ENCODE measurements at regions not wholly inside any gene's neighbourhood (a gene's known extent, or its start where the extent isn't known, plus 50 kb on each side); places are given as distances from the start of the nearest gene placed in this dataset.

DNA sequence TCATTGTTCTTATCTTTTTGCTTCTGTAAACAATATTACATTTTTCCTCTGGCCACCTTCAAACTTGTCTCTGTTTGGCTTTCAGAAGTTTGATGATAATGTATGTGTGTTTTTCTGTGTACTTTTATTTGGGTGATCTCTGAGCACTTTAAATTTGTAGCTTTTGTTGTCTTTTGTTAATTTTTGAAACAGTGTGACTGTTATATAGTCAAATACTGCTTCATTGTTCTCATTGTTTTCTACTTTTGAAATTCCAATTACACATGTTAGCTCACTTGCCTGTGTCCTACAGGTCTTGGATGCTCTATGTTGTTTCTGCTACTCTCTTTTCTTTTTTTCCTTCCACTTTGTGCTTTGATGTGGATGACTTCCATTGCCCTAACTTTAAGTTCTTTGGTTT, 460.1 kb upstream of the KHDRBS2 start:
- POLR2A ChIA-PET = no interaction called here
- intact Hi-C loops (cut with micrococcal nuclease; ENCODE audit: unreplicated experiment) = no loop called here

DNA sequence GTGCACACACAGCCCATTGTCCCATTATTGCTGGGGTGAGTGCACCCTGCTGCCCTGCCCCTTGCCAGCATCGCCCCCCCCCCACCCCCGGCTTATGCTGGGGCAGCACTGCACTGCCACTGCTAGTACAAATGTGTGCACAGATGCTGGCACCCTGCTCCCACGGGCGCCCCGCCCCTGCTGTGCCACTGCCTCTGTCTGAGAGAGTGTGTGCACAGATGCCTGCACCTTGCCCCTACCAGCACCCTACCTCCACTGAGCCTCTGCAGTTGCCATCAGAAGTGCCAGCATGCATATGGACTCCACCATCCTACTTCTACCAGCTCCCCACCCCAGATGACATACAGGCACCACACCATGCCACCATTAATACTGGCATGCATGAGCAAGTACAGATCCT, 454.6 kb upstream of the KHDRBS2 start:
- no peak overlapping the region for H3K4me3 ChIP-seq (ENCODE audit: low read depth in 2 of 2, low read length in 2 of 2)
- DNase-seq (ENCODE audit: low read depth, low spot score) (no peak), ATAC-seq (no peak)
- no peaks in the 10 kb centered on the region for H3K36me3 ChIP-seq (ENCODE audit: control insufficient read depth, insufficient read depth, low read length)
- no peaks in the 10 kb centered on the region for H3K4me1 ChIP-seq (ENCODE audit: control insufficient read depth, insufficient read depth, low read length)
- ChIA-PET POLR2A (no interaction called here), CTCF (no interaction called here)
- H3K27me3 ChIP-seq (ENCODE audit: control insufficient read depth, insufficient read depth, low read length) = no peaks in the 10 kb centered on the region
- intact Hi-C loops (cut with micrococcal nuclease; ENCODE audit: unreplicated experiment) (no loop called here), in situ Hi-C loops (cut with HindIII; ENCODE audit: low pct_unique_long_range_greater_than_20kb, low sequenced_read_pairs) (no loop called here)
- H3K27ac ChIP-seq (ENCODE audit: low read length) = no peak overlapping the region
- TF ChIP-seq, protein P1, sequence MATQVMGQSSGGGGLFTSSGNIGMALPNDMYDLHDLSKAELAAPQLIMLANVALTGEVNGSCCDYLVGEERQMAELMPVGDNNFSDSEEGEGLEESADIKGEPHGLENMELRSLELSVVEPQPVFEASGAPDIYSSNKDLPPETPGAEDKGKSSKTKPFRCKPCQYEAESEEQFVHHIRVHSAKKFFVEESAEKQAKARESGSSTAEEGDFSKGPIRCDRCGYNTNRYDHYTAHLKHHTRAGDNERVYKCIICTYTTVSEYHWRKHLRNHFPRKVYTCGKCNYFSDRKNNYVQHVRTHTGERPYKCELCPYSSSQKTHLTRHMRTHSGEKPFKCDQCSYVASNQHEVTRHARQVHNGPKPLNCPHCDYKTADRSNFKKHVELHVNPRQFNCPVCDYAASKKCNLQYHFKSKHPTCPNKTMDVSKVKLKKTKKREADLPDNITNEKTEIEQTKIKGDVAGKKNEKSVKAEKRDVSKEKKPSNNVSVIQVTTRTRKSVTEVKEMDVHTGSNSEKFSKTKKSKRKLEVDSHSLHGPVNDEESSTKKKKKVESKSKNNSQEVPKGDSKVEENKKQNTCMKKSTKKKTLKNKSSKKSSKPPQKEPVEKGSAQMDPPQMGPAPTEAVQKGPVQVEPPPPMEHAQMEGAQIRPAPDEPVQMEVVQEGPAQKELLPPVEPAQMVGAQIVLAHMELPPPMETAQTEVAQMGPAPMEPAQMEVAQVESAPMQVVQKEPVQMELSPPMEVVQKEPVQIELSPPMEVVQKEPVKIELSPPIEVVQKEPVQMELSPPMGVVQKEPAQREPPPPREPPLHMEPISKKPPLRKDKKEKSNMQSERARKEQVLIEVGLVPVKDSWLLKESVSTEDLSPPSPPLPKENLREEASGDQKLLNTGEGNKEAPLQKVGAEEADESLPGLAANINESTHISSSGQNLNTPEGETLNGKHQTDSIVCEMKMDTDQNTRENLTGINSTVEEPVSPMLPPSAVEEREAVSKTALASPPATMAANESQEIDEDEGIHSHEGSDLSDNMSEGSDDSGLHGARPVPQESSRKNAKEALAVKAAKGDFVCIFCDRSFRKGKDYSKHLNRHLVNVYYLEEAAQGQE (IDR thresholded peaks at IDR 0.05; ENCODE audit: insufficient read depth in 1 of 2, low read depth in 2 of 2, low read length in 1 of 2) = no peak
- no peak for TF ChIP-seq POLR2AphosphoS5 (IDR thresholded peaks at IDR 0.05; ENCODE audit: low read depth, low read length)
- TF ChIP-seq SIN3A (IDR thresholded peaks at IDR 0.05; ENCODE audit: borderline replicate concordance, insufficient read depth, low read depth, low read length) = no peak
- TF ChIP-seq, protein P2, sequence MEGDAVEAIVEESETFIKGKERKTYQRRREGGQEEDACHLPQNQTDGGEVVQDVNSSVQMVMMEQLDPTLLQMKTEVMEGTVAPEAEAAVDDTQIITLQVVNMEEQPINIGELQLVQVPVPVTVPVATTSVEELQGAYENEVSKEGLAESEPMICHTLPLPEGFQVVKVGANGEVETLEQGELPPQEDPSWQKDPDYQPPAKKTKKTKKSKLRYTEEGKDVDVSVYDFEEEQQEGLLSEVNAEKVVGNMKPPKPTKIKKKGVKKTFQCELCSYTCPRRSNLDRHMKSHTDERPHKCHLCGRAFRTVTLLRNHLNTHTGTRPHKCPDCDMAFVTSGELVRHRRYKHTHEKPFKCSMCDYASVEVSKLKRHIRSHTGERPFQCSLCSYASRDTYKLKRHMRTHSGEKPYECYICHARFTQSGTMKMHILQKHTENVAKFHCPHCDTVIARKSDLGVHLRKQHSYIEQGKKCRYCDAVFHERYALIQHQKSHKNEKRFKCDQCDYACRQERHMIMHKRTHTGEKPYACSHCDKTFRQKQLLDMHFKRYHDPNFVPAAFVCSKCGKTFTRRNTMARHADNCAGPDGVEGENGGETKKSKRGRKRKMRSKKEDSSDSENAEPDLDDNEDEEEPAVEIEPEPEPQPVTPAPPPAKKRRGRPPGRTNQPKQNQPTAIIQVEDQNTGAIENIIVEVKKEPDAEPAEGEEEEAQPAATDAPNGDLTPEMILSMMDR (IDR thresholded peaks at IDR 0.05) = no peak
- TF ChIP-seq TCF7L2 (IDR thresholded peaks at IDR 0.05; ENCODE audit: low read depth, low read length) = no peak
- H3K9me3 ChIP-seq (ENCODE audit: control insufficient read depth, insufficient read depth, low read depth, low read length) = no peaks in the 10 kb centered on the region
- no TSS peak for BruUV-seq (replicated peaks)

More for the DNA sequence above, 460.1 kb upstream of the KHDRBS2 start:
- no peak for TF ChIP-seq SIN3A (IDR thresholded peaks at IDR 0.05; ENCODE audit: borderline replicate concordance, insufficient read depth, low read depth, low read length)
- no peak for TF ChIP-seq TCF7L2 (IDR thresholded peaks at IDR 0.05; ENCODE audit: low read depth, low read length)
- TF ChIP-seq, protein P2 (IDR thresholded peaks at IDR 0.05) = no peak
- TF ChIP-seq, protein P1 (IDR thresholded peaks at IDR 0.05; ENCODE audit: insufficient read depth in 1 of 2, low read depth in 2 of 2, low read length in 1 of 2) = no peak
- TF ChIP-seq POLR2AphosphoS5 (IDR thresholded peaks at IDR 0.05; ENCODE audit: low read depth, low read length) = no peak
- Histone ChIP-seq H3K27ac (ENCODE audit: low read length) (no peak overlapping the region), H3K9me3 (ENCODE audit: control insufficient read depth, insufficient read depth, low read depth, low read length) (peaks cover under 1% of the 10 kb centered on the region; the same call in 1 of the 2 replicates), H3K4me1 (ENCODE audit: control insufficient read depth, insufficient read depth, low read length) (no peaks in the 10 kb centered on the region), H3K4me3 (ENCODE audit: low read depth in 2 of 2, low read length in 2 of 2) (no peak overlapping the region), H3K36me3 (ENCODE audit: control insufficient read depth, insufficient read depth, low read length) (no peaks in the 10 kb centered on the region), H3K27me3 (ENCODE audit: control insufficient read depth, insufficient read depth, low read length) (no peaks in the 10 kb centered on the region)
- BruUV-seq (replicated peaks) = no TSS peak
- no peak for ATAC-seq
- CTCF ChIA-PET = no interaction called here
- DNase-seq (ENCODE audit: low read depth, low spot score) = no peak
- in situ Hi-C loops (cut with HindIII; ENCODE audit: low pct_unique_long_range_greater_than_20kb, low sequenced_read_pairs) = no loop called here
